GM12801 (cell line): ENCODE measurements at regions not wholly inside any gene's neighbourhood (a gene's known extent, or its start where the extent isn't known, plus 50 kb on each side); places are given as distances from the start of the nearest gene placed in this dataset.

Experiments
- TF ChIP-seq, protein P1 (sequence below): IDR thresholded peaks from one replicate; pipeline ENCODE4 v1.5.1; 2011; ENCODE audit warnings: control low read depth; ENCODE audit not compliant: insufficient read length; ENCODE audit errors: extremely low read depth

DNA sequence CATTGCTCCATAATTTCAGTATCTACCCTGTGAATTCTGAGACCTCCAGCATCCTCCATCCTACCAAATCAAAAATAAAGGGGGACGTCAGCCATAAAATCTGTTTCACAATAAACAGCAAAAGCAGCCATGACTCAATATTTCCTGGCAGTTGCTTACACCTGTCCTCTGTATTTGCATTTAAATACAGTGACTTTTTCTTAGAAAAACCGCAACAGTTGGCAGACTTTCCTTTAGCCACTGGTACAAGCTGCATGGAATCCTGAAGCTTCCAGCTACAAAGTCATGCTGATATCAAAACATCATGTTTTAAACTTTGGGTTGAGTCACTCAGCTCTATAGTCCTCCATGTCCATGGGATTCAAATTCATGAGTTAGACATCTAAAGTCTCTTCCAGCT lies 278.0 kb upstream of the KAZN start:
- TF ChIP-seq, protein P1, sequence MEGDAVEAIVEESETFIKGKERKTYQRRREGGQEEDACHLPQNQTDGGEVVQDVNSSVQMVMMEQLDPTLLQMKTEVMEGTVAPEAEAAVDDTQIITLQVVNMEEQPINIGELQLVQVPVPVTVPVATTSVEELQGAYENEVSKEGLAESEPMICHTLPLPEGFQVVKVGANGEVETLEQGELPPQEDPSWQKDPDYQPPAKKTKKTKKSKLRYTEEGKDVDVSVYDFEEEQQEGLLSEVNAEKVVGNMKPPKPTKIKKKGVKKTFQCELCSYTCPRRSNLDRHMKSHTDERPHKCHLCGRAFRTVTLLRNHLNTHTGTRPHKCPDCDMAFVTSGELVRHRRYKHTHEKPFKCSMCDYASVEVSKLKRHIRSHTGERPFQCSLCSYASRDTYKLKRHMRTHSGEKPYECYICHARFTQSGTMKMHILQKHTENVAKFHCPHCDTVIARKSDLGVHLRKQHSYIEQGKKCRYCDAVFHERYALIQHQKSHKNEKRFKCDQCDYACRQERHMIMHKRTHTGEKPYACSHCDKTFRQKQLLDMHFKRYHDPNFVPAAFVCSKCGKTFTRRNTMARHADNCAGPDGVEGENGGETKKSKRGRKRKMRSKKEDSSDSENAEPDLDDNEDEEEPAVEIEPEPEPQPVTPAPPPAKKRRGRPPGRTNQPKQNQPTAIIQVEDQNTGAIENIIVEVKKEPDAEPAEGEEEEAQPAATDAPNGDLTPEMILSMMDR = no peak

DNA sequence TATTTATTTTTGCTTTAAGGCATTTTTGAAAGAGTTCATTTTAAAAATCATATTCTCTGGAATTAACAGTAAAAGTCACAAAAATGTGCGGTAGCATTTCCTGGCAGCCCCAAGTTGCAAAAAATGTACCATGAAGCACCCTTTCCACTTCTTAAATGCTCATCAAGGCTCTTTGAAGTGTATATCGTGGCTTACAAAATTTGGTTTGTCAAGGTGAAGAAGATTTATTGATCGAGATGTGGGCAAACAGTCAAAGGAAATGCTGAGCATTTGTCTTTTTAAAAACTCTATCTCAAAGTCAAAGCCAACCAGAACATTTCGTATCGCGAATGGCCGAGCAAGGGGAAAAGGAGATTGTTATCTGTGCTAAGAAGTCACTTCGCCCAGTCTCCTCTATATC lies 277.5 kb upstream of the KAZN start:
- TF ChIP-seq, protein P1 = no peak

DNA sequence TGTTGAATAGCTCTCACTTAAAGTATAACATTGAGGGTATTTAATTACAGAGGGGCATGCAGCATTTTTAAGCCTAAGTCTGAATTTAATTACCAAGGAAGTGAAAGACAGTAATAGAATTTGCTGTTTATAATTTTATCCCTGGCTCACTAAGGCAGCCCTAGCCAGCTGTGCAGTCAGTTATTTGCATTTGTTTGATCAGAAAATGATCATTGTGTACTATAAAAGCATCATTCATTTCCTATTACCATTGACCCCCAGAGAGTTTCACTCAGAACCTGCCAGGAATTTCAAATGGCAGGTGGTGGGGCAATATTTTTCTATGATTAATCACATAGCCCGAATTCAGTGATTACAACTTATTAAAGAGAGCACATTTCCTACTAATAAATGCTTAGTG lies 277.1 kb upstream of the KAZN start:
- TF ChIP-seq, protein P1 = no peak

DNA sequence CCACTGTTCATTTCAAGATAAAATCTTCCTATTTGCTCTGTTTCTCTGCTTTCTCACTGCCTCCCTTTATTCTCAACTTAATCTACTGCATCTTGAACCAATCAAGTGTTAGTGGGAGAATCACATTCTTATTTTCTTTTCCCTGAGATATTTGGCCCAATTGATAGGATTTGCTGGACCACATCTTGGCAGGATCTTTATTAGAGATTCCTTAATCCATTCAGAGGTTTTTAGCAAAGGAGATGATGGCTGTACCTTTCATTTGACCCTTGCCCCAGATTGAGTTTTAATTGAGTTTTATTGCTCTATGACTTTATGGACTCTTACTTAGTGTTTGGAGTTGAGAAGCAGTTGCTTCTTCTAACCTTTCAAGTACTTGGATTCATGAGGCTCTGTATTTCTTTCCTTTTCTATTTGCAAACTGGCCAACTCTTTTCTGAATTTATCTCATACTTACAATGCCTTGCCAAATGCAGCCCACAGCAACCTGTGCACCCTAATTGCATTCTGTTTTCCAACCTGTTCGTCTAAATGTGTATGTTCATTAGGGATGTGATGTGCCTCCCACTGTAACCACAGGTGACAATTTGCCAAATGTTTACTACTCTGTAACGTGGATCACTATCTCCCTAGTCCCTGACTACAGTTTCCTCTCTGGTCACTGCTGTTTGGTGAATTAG lies 274.8 kb upstream of the KAZN start:
- TF ChIP-seq, protein P1 = no peak

DNA sequence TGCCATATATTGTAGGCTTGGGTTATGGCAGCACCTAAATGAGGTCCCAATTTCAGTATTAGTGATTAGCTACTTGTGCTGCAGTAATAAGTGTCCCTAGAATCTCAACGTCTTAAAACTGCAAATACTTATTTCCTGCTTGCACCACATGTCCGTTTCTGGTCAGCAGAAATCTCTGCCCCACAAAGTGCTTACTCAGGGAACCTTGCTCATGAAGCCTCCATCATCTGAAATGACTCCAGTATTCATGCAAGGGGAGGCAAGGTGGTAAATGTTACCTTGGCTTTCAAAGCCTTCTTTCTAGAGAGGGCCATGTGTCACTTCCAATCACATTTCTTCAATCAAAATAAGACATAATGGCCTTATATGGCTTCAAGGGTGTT lies 274.2 kb upstream of the KAZN start:
- TF ChIP-seq, protein P1 = no peak

DNA sequence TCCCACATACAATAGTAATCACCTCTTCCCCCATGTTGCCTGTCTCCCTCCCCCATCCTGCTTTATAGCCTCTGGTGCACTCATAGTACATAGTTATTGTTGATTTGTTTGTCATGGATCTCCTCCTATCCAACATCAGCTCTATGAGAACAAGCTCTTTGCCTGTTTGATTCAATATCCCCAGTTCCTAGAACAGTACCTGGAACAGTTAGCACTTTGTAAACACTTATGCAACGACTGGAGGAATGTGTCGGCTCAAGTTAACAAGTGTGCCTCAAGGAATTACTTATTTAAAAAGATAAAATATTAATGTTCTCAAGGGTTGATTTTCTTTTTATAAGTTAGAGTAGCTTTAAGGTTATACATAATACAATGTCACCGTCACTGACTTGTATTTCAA lies 271.6 kb upstream of the KAZN start:
- TF ChIP-seq, protein P1 = no peak

DNA sequence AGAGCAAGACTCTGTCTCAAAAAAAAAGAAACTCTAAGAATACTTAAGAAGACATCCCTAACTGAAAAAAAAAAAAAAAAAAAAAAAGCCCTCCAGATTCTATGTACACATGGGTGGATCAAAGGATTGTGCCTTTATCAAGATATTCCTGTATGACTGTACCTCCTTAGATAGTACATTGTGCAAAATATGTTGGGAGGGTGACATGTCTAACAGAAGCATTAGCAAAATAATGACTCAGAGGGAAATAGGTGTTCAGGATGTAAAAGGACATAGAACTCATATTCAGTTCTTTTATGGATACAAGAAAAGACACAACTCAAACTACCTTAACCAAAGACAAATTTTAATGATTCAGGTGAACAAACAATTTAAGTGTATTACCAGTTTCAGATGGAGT lies 269.8 kb upstream of the KAZN start:
- TF ChIP-seq, protein P1 = no peak
